Natural killer cell (primary cell): ENCODE measurements at regions not wholly inside any gene's neighbourhood (a gene's known extent, or its start where the extent isn't known, plus 50 kb on each side); places are given as distances from the start of the nearest gene placed in this dataset.

Source experiments
- ATAC-seq, 3 donors: fragments of 150-1000 bp in 2 of 3; fragments of 200-7000 bp in 1 of 3; cut with Tn5 transposase; 1 replicate in 1 of 3; 2 replicates in 2 of 3; pipeline ENCODE4 v1.10.0; 2021; ENCODE audit warnings: mild to moderate bottlenecking in 2 of 3, moderate library complexity in 2 of 3
- DNase-seq, 2 donors: peaks; one replicate each; pipeline versions ENCODE4 v3.0.0 to v3.0.0-alpha.2; 2013 to 2021; ENCODE audit warnings: mixed read lengths in 1 of 2
- H3K27ac ChIP-seq: one replicate; pipeline ENCODE4 v1.5.1; 2013; ENCODE audit warnings: mild to moderate bottlenecking, low read length
- H3K27me3 ChIP-seq: one replicate; pipeline ENCODE4 v1.6.1; 2013; ENCODE audit warnings: low read length; ENCODE audit not compliant: control insufficient read depth, insufficient read depth
- H3K36me3 ChIP-seq: one replicate; pipeline ENCODE4 v1.6.1; 2013; ENCODE audit warnings: low read length; ENCODE audit not compliant: control insufficient read depth, insufficient read depth
- H3K4me1 ChIP-seq: one replicate; pipeline ENCODE4 v1.6.1; 2013; ENCODE audit warnings: low read length; ENCODE audit not compliant: control insufficient read depth, insufficient read depth
- H3K4me3 ChIP-seq: one replicate; pipeline ENCODE4 v1.5.1; 2013; ENCODE audit warnings: low read length
- H3K9me3 ChIP-seq: one replicate; pipeline ENCODE4 v1.6.1; 2013; ENCODE audit warnings: low read length; ENCODE audit not compliant: control insufficient read depth, insufficient read depth
- H3K27ac Mint-ChIP-seq, 2 donors: one replicate each; pipeline ENCODE4 v1.8.0; 2022; ENCODE audit warnings: mild to moderate bottlenecking in 2 of 2, mixed read lengths in 2 of 2, moderate library complexity in 1 of 2
- H3K27me3 Mint-ChIP-seq, 2 donors: one replicate each; pipeline ENCODE4 v1.8.0; 2022; ENCODE audit warnings: low read depth in 2 of 2, mixed read lengths in 2 of 2
- H3K36me3 Mint-ChIP-seq: one replicate; pipeline ENCODE4 v1.8.0; 2022; ENCODE audit warnings: mixed read lengths
- H3K4me1 Mint-ChIP-seq, 2 donors: one replicate each; pipeline ENCODE4 v1.8.0; 2022; ENCODE audit warnings: mixed read lengths in 2 of 2
- H3K4me3 Mint-ChIP-seq: one replicate; pipeline ENCODE4 v1.8.0; 2022; ENCODE audit warnings: mild to moderate bottlenecking, moderate library complexity, mixed read lengths
- H3K9me3 Mint-ChIP-seq, 2 donors: one replicate each; pipeline ENCODE4 v1.8.0; 2022; ENCODE audit warnings: mixed read lengths in 2 of 2
- CTCF ChIP-seq: fragments of 200-600 bp; IDR thresholded peaks from one replicate; pipeline ENCODE4 v1.8.0; 2022; ENCODE audit warnings: antibody characterized with exemption
- WGBS: methylation state at CpG from one replicate; pipeline ENCODE4 v1.1.7; 2013; ENCODE audit warnings: missing lambda C conversion rate; ENCODE audit not compliant: insufficient coverage; 5-methylcytosine and 5-hydroxymethylcytosine counted together
- intact Hi-C: fragments of 100-400 bp; cut with micrococcal nuclease; formaldehyde crosslinking; loops from one replicate; pipeline ENCODE4 v1.14.2; 2022

GRCh38 chr10:123484722-123485121 lies 181.4 kb upstream of the GPR26 start:
- Mint-ChIP-seq H3K9me3 (no peaks in the 10 kb centered on the region), H3K4me1 (no peaks in the 10 kb centered on the region), H3K36me3 (no peaks in the 10 kb centered on the region), H3K27ac (no peak overlapping the region), H3K4me3 (no peak overlapping the region), H3K27me3 (peaks cover 6 to 36% of the 10 kb centered on the region in 2 donors)
- no peaks in the 10 kb centered on the region for H3K27me3 ChIP-seq
- intact Hi-C loops = no loop called here
- DNase-seq (no peak), ATAC-seq (no peak)
- no peaks in the 10 kb centered on the region for H3K36me3 ChIP-seq
- H3K27ac ChIP-seq = no peak overlapping the region
- no peak for TF ChIP-seq CTCF
- H3K9me3 ChIP-seq = no peaks in the 10 kb centered on the region
- WGBS = 79% methylated on average over 2 of the region's 2 CpGs
- H3K4me3 ChIP-seq = no peak overlapping the region
- H3K4me1 ChIP-seq = no peaks in the 10 kb centered on the region

GRCh38 chr10:123485341-123485960 lies 180.7 kb upstream of the GPR26 start:
- no peak for TF ChIP-seq CTCF
- H3K4me3 ChIP-seq = no peak overlapping the region
- H3K27me3 ChIP-seq = no peaks in the 10 kb centered on the region
- 71% methylated on average over 5 of the region's 7 CpGs for WGBS
- Mint-ChIP-seq H3K4me3 (no peak overlapping the region), H3K27ac (no peak overlapping the region), H3K36me3 (no peaks in the 10 kb centered on the region), H3K27me3 (peaks cover 5 to 29% of the 10 kb centered on the region in 2 donors), H3K9me3 (no peaks in the 10 kb centered on the region), H3K4me1 (no peaks in the 10 kb centered on the region)
- intact Hi-C loops = no loop called here
- DNase-seq = no peak
- no peaks in the 10 kb centered on the region for H3K9me3 ChIP-seq
- H3K4me1 ChIP-seq = no peaks in the 10 kb centered on the region
- no peak overlapping the region for H3K27ac ChIP-seq
- no peak for ATAC-seq
- no peaks in the 10 kb centered on the region for H3K36me3 ChIP-seq

- WGBS = 82% methylated on average over 4 of the region's 4 CpGs
- Histone ChIP-seq H3K4me3 (no peak overlapping the region), H3K9me3 (no peaks in the 10 kb centered on the region), H3K27ac (no peak overlapping the region), H3K27me3 (no peaks in the 10 kb centered on the region), H3K4me1 (no peaks in the 10 kb centered on the region), H3K36me3 (no peaks in the 10 kb centered on the region)
- Mint-ChIP-seq H3K4me1 (no peaks in the 10 kb centered on the region), H3K27ac (no peak overlapping the region), H3K4me3 (no peak overlapping the region), H3K27me3 (peaks cover 12 to 30% of the 10 kb centered on the region in 2 donors), H3K36me3 (no peaks in the 10 kb centered on the region), H3K9me3 (no peaks in the 10 kb centered on the region)
- no peak for ATAC-seq
- no peak for DNase-seq
- no peak for TF ChIP-seq CTCF
- intact Hi-C loops = no loop called here
Measured at GRCh38 chr10:123488436-123488835, 177.7 kb upstream of the GPR26 start.

DNA sequence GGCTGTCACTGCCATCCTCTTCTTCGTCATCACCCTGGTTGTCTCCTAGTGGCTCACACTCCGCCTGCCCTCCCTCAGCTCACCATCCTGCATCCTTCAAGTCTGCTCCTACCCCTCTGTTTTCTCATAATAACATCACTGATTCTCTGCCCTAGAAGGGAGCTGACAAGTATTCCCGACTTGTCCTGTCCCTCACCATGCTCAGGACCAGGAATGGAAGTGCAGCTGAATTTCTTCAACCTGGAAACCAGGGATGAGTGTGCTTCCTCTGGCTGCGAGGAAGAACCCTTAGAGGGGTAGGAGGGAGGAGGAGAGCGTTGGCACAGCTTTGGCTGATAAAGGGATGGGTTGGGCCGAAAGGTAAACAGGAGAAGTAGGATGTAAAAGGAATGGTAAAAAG lies 174.8 kb upstream of the GPR26 start:
- ATAC-seq (no peak), DNase-seq (no peak)
- Mint-ChIP-seq H3K4me3 (no peak overlapping the region), H3K9me3 (no peaks in the 10 kb centered on the region), H3K27me3 (peaks cover 13 to 17% of the 10 kb centered on the region in 2 donors), H3K4me1 (no peaks in the 10 kb centered on the region), H3K27ac (no peak overlapping the region), H3K36me3 (no peaks in the 10 kb centered on the region)
- H3K9me3 ChIP-seq = no peaks in the 10 kb centered on the region
- H3K36me3 ChIP-seq = no peaks in the 10 kb centered on the region
- intact Hi-C loops = no loop called here
- H3K4me3 ChIP-seq = no peak overlapping the region
- no peak for TF ChIP-seq CTCF
- H3K4me1 ChIP-seq = no peaks in the 10 kb centered on the region
- H3K27ac ChIP-seq = no peak overlapping the region
- no peaks in the 10 kb centered on the region for H3K27me3 ChIP-seq
- WGBS = 76% methylated on average over 6 of the region's 6 CpGs
